TTC549 (cell line): ENCODE measurements at regions not wholly inside any gene's neighbourhood (a gene's known extent, or its start where the extent isn't known, plus 50 kb on each side); places are given as distances from the start of the nearest gene placed in this dataset.

ENCODE experiments used
- FAIRE-seq: peaks from 2 replicates; lab custom pipeline; 2012; peaks lifted over from hg19 to GRCh38; lab: Jason Lieb, UNC

GRCh38 chr18:27826101-27826500 lies 350.8 kb downstream of the CDH2 start:
- no peak for FAIRE-seq

GRCh38 chr18:27825689-27826088 lies 351.2 kb downstream of the CDH2 start:
- no peak for FAIRE-seq

GRCh38 chr18:27824841-27825681 lies 351.9 kb downstream of the CDH2 start:
- FAIRE-seq: no peak

- no peak for FAIRE-seq
Observed at GRCh38 chr18:27824275-27824674, 352.7 kb downstream of the CDH2 start.

GRCh38 chr18:27823053-27823452 lies 353.9 kb downstream of the CDH2 start:
- FAIRE-seq: no peak

DNA sequence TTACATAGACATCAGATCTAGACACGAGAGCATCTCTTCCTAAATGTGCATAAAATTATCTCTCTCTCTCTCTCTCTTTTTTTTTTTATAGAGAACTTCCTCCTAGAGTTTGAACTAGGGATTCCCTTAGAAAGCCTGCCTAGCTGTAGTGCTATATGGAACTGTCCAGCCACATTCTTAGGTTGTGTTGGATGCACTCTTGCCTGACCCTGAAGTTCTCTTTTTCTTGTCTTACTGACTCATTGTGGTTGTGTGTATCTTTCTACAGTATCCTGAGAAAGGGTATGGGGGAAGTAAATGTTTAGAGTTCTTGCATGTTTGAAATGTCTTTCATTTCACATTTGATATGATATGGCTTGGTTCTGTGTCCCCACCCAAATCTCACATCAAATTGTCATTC lies 368.2 kb downstream of the CDH2 start:
- no peak for FAIRE-seq

DNA sequence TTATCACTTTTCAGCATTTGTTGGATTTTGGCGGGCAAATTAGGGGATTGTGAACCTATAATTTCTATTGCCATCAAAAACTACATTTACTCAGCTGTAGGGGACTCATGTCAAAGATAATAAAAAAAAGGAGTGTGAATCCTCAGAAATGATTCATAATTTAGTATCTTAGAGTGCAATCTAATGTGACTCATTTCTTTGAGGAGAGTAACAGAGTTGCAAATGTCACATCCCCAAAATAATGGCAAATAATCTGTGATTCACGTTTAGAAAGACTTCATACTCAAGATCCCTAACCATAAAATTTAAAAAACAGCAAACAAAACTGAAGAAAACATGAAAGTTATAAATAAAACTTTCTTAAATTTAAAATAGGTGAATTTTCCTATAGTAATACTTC lies 373.0 kb downstream of the CDH2 start:
- FAIRE-seq: no peak

DNA sequence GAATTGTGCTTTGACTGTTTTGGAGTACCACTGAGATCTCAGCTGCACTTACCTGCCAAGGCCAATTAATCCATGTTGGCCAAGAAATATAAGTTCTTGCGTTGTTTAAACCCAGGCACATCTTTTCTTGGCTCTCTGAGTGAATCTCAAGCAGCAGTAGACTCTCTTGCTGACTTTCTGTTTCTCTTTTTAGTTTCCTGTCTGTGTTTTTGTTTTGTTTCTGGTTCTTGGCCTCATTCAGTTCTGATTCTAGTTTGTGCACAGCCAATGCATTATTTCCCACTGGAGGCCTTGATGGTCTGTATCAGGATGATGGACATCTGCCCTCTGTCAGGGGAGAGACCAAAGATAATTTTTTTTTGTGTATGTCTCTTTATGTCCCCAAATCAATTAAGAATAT lies 379.4 kb downstream of the CDH2 start:
- FAIRE-seq: no peak

DNA sequence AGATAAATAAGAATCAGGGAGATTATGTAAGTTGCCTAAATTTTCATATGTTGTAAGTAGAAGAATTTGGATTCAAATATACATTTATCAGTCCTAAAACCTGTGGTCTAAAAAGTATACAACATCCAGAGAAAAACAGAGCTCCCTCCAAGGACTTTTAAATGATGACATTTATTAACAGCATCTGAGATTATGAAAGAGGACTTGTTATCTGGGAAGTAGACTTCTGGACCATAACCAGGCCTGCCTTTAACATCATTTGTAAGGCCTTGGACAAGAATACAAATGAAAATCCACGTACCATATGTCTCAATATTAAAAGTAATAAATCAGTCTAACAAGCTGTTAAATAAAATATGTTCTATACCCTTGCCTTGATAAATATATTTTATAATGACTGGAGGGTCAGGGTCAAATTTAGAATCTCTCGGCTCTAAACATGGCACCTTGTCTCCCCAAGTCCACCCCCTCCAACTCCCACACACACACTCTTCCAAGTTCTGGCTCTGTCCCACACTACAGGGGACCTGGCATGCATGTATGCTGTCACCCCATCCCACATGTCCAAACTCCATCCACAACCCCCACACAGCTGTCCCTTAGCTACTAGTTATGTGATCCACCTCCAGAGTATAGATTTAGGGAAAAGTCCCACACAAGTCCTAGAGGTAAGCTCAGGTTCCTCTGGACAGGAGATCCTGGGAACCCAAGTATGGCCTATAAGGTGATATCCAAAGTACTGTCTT lies 382.6 kb downstream of the CDH2 start:
- no peak for FAIRE-seq

DNA sequence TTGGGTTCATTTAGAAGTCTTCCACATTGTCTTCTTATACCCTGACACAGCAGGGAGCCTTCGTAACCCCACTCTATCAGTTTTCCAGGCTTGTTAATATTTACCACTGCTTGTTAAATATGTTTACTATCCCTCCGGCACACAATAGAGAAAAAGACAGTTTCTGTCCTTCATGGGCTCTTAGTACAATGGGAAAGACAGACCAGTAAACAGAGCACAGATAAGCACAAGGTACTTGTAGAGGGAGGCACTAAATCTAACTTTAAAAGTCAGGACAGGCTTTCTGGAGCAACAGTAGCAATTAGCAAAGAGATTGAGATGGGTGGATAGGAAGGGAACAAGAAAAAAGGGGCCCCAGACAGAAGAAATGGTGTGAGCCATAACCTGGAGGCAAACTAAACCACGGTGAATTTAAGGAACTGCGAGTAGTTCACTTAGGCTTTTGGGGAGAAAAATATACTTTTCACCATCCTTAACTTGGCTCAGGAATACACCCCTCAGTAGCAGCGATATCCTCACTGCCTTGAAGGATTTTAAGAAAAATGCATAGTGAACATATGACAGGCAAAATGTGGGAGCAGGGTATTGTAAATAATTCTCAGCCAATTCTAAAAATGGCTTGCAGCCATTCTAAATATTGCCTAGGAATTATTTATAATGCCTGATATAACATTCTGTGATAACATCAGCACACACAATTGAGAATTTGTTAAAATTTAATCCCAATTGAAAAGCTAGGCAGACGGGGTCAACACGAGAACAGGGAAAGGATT lies 383.7 kb downstream of the CDH2 start:
- FAIRE-seq: no peak

GRCh38 chr18:27789406-27789805 lies 387.5 kb downstream of the CDH2 start:
- FAIRE-seq: no peak

GRCh38 chr18:27787547-27787946 lies 389.4 kb downstream of the CDH2 start:
- no peak for FAIRE-seq

DNA sequence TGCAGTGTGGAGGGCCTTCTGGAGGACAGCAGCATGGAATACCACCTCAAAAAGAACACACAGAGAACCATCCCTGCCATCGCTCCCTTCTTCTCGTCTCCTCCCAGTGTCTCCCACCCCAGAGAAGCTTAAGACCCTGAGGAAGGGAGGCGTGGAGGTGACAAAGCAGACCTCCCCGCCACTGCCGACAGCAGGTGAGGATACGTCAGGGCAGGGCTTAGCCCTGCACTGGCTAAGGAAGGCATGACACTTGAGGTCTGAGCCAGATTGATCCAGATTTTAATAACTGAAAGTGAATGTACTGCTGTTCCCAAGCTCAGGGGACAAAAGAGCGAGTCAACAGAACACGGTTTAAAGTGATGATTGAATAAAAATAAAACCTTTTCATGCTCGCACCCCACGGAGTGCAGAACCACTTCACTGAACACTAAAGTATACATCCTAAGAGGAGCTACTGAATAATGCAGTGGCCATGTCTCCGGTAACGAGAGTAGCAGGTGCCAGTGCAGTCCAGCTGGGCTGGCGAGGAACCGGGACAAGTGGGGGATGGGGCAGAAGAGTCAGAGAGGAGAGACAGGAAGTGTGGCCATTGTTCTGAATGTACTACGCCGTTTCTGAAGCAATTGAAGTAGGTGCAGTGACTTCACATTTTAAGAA lies 391.0 kb downstream of the CDH2 start:
- no peak for FAIRE-seq

DNA sequence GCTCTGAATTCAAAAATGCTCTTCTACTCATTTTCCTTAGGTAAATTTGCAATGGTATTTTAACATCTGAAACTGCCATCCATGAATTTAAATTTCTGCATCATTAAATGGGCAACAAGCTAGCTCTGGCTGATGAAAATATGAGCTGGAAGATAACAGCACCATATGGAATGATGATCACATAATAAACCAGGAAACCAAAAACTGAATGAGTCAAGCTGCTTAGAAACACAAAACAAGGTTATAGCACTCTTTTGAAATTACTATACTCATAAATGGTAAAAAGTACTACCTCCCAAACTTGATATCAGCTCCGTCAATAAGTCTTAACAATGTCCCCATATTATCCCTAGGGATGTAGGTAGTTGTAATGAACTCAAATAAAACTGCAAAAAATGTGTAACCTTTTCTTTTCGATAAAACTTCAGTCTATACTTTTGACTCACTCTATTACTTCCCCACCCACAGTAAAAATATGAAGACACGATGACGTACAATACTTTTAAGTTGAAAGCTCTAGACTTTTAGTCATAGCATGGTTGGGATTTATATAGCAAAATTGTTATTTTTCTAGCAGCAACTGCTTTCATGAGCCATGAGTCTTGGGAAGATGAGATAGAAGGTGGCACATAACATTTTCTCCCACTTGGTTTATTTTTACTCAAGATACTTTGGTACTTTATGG lies 396.7 kb downstream of the CDH2 start:
- no peak for FAIRE-seq

- no peak for FAIRE-seq
Observed at GRCh38 chr18:27778925-27779324, 398.0 kb downstream of the CDH2 start.

- FAIRE-seq: no peak
Observed at GRCh38 chr18:27778441-27778840, 398.5 kb downstream of the CDH2 start.

DNA sequence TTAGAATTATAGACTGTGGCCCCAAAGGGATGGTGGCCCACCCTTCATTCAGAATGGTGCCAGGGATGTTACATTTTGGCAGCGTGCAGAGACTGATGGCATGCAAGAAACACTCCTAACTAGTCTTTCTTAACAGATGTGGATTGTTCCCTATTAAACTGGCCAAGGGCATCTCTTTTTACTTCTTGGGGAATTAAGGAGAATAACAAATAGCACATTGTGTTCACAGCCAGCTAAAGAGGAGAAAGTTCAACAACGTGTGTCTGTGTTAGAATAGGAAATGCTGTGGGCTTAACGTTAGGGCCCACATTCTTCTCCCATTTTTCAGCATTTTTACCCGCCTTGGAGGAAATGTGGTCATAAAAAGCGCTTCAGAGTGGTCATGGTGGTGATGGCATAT lies 404.8 kb downstream of the CDH2 start:
- FAIRE-seq: no peak

DNA sequence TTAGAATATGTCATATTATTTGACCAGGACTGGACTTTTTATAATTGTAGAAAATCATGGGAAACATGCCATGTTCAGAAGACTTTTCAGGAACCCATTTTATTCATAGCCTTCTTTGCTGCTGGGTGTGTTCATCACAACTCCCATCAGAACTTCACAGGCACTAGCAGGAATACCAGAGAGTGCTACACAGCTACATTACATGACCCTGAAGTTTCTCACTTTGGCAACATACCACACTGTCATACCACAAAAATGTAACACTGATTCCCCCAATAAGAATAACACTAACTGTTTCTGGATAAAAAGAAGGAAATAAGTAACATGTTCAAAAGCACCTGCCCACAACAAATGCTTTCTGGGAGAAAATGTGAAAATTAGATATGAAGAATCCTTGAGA lies 405.4 kb downstream of the CDH2 start:
- FAIRE-seq: no peak

DNA sequence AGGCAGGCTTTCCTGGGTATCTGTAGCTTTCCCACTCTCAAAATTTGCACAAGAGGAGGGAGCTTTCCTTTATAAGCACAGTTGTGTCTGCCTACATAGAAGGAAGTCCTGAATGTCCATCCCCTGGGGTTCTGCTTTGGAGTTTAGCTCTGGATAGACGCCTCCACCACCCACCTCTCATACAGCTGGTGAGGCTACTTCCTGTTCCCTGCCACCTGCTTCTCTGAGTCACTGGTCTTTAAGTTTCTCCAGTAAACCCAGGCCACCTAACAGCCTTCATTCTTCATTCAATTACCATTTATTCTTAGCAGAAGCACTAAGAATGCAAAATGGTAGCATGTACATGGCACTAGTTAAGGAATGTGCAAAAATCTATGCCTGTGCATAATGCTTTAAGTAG lies 407.8 kb downstream of the CDH2 start:
- FAIRE-seq: no peak

DNA sequence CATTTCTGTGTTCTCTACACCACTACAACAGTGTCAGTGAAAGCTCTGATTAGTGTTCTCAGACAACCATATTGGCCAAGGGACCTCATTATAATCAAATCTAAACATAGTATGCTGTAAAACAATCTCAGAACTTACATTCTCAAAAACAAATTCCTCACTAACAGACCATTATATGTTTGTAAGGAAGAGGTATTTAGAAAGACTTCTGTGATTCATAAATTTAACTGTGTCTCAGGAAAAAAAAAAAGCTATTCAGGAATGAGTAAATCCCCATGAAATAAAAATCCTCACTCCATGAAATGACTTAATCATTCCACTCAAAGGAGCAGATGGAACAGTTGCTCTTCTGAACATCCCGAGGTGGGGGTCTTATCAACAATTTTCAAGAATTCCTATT lies 413.0 kb downstream of the CDH2 start:
- FAIRE-seq: no peak

GRCh38 chr18:27763341-27763740 lies 413.6 kb downstream of the CDH2 start:
- no peak for FAIRE-seq

DNA sequence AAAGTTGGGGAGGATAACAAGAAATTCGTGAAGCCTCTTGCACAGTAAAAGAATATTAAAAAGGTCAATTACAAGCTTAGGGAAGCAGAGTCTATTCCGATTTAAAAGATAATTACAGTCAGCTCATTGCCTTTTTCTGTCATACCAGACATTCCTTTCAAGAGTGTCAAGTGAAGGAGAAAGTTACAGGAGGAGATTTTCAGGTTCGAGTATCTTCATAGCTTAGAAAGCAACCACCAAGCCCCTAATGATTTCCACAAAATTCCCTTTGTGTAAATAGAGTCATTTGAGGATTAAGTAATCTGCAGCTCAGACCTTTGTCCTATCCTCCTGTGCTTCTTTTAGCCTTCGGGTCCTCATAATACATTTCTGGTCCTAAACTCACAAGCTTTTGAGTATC lies 414.9 kb downstream of the CDH2 start:
- FAIRE-seq: no peak
